Breast epithelium (tissue), 4 donors: ENCODE measurements at regions not wholly inside any gene's neighbourhood (a gene's known extent, or its start where the extent isn't known, plus 50 kb on each side); places are given as distances from the start of the nearest gene placed in this dataset.

Source experiments
- DNase-seq, 2 donors: peaks; one replicate each; pipeline ENCODE4 v3.0.0-alpha.2; 2019; ENCODE audit warnings: low spot score in 2 of 2
- H3K27ac ChIP-seq, 2 donors: fragments of 200-600 bp; sonication (generic) in 1 of 2; one replicate each; pipeline ENCODE4 v1.5.1; 2016 to 2019; ENCODE audit warnings: mild to moderate bottlenecking in 1 of 2
- H3K27me3 ChIP-seq, 2 donors: fragments of 200-600 bp; sonication (generic) in 1 of 2; one replicate each; pipeline versions ENCODE4 v1.5.1 to v1.6.0; 2017 to 2019; ENCODE audit warnings: control low read depth in 1 of 2, mild to moderate bottlenecking in 1 of 2
- H3K36me3 ChIP-seq: fragments of 200-600 bp; one replicate; pipeline ENCODE4 v1.5.1; 2019
- H3K4me1 ChIP-seq, 2 donors: fragments of 200-600 bp; sonication (generic); one replicate each; pipeline ENCODE4 v1.5.1; 2016 to 2019; ENCODE audit warnings: control low read depth in 1 of 2
- H3K4me3 ChIP-seq, 3 donors: fragments of 200-600 bp; sonication (generic); 1 replicate in 2 of 3; 2 replicates in 1 of 3; pipeline ENCODE4 v1.5.1; 2016 to 2019; ENCODE audit warnings: mild to moderate bottlenecking in 3 of 3, moderate library complexity in 2 of 3
- H3K9me3 ChIP-seq, 2 donors: fragments of 200-600 bp; sonication (generic) in 1 of 2; one replicate each; pipeline ENCODE4 v1.5.1; 2016 to 2019; ENCODE audit warnings: control low read depth in 1 of 2
- CTCF ChIP-seq, 3 donors: fragments of 450-650 bp; IDR thresholded peaks; one replicate each; pipeline ENCODE4 v1.5.1; 2016 to 2017; ENCODE audit warnings: antibody characterized with exemption in 3 of 3, mild to moderate bottlenecking in 3 of 3, moderate library complexity in 3 of 3
- POLR2A ChIP-seq: fragments of 450-650 bp; IDR thresholded peaks from one replicate; pipeline ENCODE4 v1.6.1; 2016; ENCODE audit warnings: antibody characterized with exemption, mild to moderate bottlenecking, moderate library complexity
- POLR2AphosphoS5 ChIP-seq, 3 donors: sonication (generic); formaldehyde crosslinking; IDR thresholded peaks; one replicate each; pipeline ENCODE4 v1.6.1; 2017; ENCODE audit warnings: antibody characterized with exemption in 3 of 3
- intact Hi-C: fragments of 100-400 bp; cut with DNase I; formaldehyde crosslinking; loops from one replicate; pipeline ENCODE4 v1.15.1; 2023; ENCODE audit warnings: low total_unique reads

- Histone ChIP-seq H3K9me3 (peaks cover 0 to 13% of the 10 kb centered on the region in 2 donors), H3K4me3 (no peak overlapping the region), H3K27ac (no peak overlapping the region), H3K36me3 (no peaks in the 10 kb centered on the region), H3K27me3 (no peaks in the 10 kb centered on the region), H3K4me1 (no peaks in the 10 kb centered on the region)
- intact Hi-C loops, result no loop called here
- DNase-seq, result no peak
- TF ChIP-seq CTCF (IDR thresholded peaks at IDR 0.05) (no peak), POLR2A (no peak)
These were observed 131.5 kb upstream of the FAT1 start for GRCh38 chr4:186855111-186855510.

- no peaks in the 10 kb centered on the region for H3K27me3 ChIP-seq
- no peaks in the 10 kb centered on the region for H3K36me3 ChIP-seq
- no peak overlapping the region for H3K27ac ChIP-seq
- TF ChIP-seq CTCF (IDR thresholded peaks at IDR 0.05) (no peak), POLR2AphosphoS5 (IDR thresholded peaks at IDR 0.05) (no peak), POLR2A (no peak)
- intact Hi-C loops, result no loop called here
- no peaks in the 10 kb centered on the region for H3K4me1 ChIP-seq
- no peak overlapping the region for H3K4me3 ChIP-seq
- no peaks in the 10 kb centered on the region for H3K9me3 ChIP-seq
- no peak for DNase-seq
These were observed 134.1 kb upstream of the FAT1 start for GRCh38 chr4:186857793-186858192.

- Histone ChIP-seq H3K4me1 (no peaks in the 10 kb centered on the region), H3K27ac (no peak overlapping the region), H3K4me3 (no peak overlapping the region), H3K36me3 (no peaks in the 10 kb centered on the region), H3K27me3 (no peaks in the 10 kb centered on the region), H3K9me3 (no peaks in the 10 kb centered on the region)
- TF ChIP-seq POLR2AphosphoS5 (IDR thresholded peaks at IDR 0.05) (no peak), CTCF (IDR thresholded peaks at IDR 0.05) (no peak), POLR2A (no peak)
- no peak for DNase-seq
- intact Hi-C loops, result no loop called here
These were observed 134.7 kb upstream of the FAT1 start for GRCh38 chr4:186858355-186858754.

- Histone ChIP-seq H3K27ac (no peak overlapping the region), H3K4me1 (no peaks in the 10 kb centered on the region), H3K27me3 (no peaks in the 10 kb centered on the region), H3K36me3 (no peaks in the 10 kb centered on the region), H3K9me3 (no peaks in the 10 kb centered on the region), H3K4me3 (no peak overlapping the region)
- DNase-seq, result no peak
- TF ChIP-seq POLR2A (no peak), POLR2AphosphoS5 (IDR thresholded peaks at IDR 0.05) (no peak), CTCF (IDR thresholded peaks at IDR 0.05) (no peak)
- intact Hi-C loops, result loop anchor here (1.0 kb wide), 1 partner anchor 9 kb away; no protein-coding TSS in a partner anchor
These were observed 135.8 kb upstream of the FAT1 start for GRCh38 chr4:186859420-186859819.

GRCh38 chr4:186861317-186861716 is 137.7 kb upstream of the FAT1 start:
- Histone ChIP-seq H3K27ac (no peak overlapping the region), H3K36me3 (no peaks in the 10 kb centered on the region), H3K4me3 (no peak overlapping the region), H3K4me1 (no peaks in the 10 kb centered on the region), H3K9me3 (no peaks in the 10 kb centered on the region), H3K27me3 (no peaks in the 10 kb centered on the region)
- DNase-seq, result no peak
- TF ChIP-seq CTCF (IDR thresholded peaks at IDR 0.05) (no peak), POLR2A (no peak), POLR2AphosphoS5 (IDR thresholded peaks at IDR 0.05) (no peak)
- intact Hi-C loops, result no loop called here
